Activated naive CD4-positive, alpha-beta T cell treated with anti-CD3 and anti-CD28 coated beads, Interleukin-2, amount 50 U/mL, for 72 hours (primary cell): ENCODE measurements at regions not wholly inside any gene's neighbourhood (a gene's known extent, or its start where the extent isn't known, plus 50 kb on each side); places are given as distances from the start of the nearest gene placed in this dataset.
"Not testable (repeated sequence)": the region's sequence is repeated elsewhere in the genome, so short reads cannot be mapped to it uniquely, and the experiment has no call there.

Experiments used
- ATAC-seq, 2 donors: fragments of 150-1000 bp; cut with Tn5 transposase; 2 replicates each; pipeline ENCODE4 v1.10.0; 2021; ENCODE audit warnings: mild to moderate bottlenecking in 2 of 2, moderate library complexity in 2 of 2
- DNase-seq, 2 donors: peaks; one replicate each; pipeline ENCODE4 v3.0.0; 2021 to 2022; ENCODE audit warnings: low spot score in 2 of 2
- H3K27ac Mint-ChIP-seq, 2 donors: one replicate each; pipeline ENCODE4 v1.8.0; 2022; ENCODE audit warnings: mild to moderate bottlenecking in 2 of 2, mixed read lengths in 2 of 2
- H3K36me3 Mint-ChIP-seq, 2 donors: one replicate each; pipeline ENCODE4 v1.8.0; 2022; ENCODE audit warnings: mixed read lengths in 2 of 2
- H3K9me3 Mint-ChIP-seq, 2 donors: one replicate each; pipeline ENCODE4 v1.8.0; 2022; ENCODE audit warnings: mixed read lengths in 2 of 2

GRCh38 chr7:25678215-25678614 lies 449.9 kb upstream of the NPVF start:
- ATAC-seq: no peak
- DNase-seq: no peak
- peak overlapping the region in 1 of 2 donors; percentile 7 for H3K27ac Mint-ChIP-seq
- H3K9me3 Mint-ChIP-seq: no peaks in the 10 kb centered on the region
- no peaks in the 10 kb centered on the region for H3K36me3 Mint-ChIP-seq

- H3K36me3 Mint-ChIP-seq: no peaks in the 10 kb centered on the region
- DNase-seq (no peak), ATAC-seq (no peak)
- no peak overlapping the region for H3K27ac Mint-ChIP-seq
- no peaks in the 10 kb centered on the region for H3K9me3 Mint-ChIP-seq
Measured at GRCh38 chr7:25680636-25681035, 452.4 kb upstream of the NPVF start.

GRCh38 chr7:25684360-25684759 lies 456.1 kb upstream of the NPVF start:
- no peaks in the 10 kb centered on the region for H3K9me3 Mint-ChIP-seq
- no peak for ATAC-seq
- DNase-seq: no peak
- no peak overlapping the region for H3K27ac Mint-ChIP-seq
- no peaks in the 10 kb centered on the region for H3K36me3 Mint-ChIP-seq

GRCh38 chr7:25686493-25686892 lies 458.2 kb upstream of the NPVF start:
- ATAC-seq: no peak
- H3K9me3 Mint-ChIP-seq: no peaks in the 10 kb centered on the region
- H3K36me3 Mint-ChIP-seq: no peaks in the 10 kb centered on the region

GRCh38 chr7:25694211-25694610 lies 457.8 kb upstream of the NFE2L3 start:
- no peak for DNase-seq
- Mint-ChIP-seq H3K36me3 (no peaks in the 10 kb centered on the region), H3K9me3 (no peaks in the 10 kb centered on the region), H3K27ac (no peak overlapping the region)
- no peak for ATAC-seq

More at GRCh38 chr7:25686493-25686892, 458.2 kb upstream of the NPVF start:
- DNase-seq: no peak
- no peak overlapping the region for H3K27ac Mint-ChIP-seq

- Mint-ChIP-seq H3K9me3 (no peaks in the 10 kb centered on the region), H3K36me3 (no peaks in the 10 kb centered on the region), H3K27ac (no peak overlapping the region)
- no peak for ATAC-seq
- no peak for DNase-seq
Measured at GRCh38 chr7:25694699-25695098, 457.3 kb upstream of the NFE2L3 start.

- no peaks in the 10 kb centered on the region for H3K36me3 Mint-ChIP-seq
- no peak overlapping the region for H3K27ac Mint-ChIP-seq
- no peak for DNase-seq
- H3K9me3 Mint-ChIP-seq: peaks cover 0 to 5% of the 10 kb centered on the region in 2 donors
- no peak for ATAC-seq
Measured at GRCh38 chr7:25696571-25696970, 455.4 kb upstream of the NFE2L3 start.

- H3K36me3 Mint-ChIP-seq: no peaks in the 10 kb centered on the region
- no peak overlapping the region for H3K27ac Mint-ChIP-seq
- ATAC-seq (no peak), DNase-seq (no peak)
- peaks cover 0 to 5% of the 10 kb centered on the region in 2 donors for H3K9me3 Mint-ChIP-seq
Measured at GRCh38 chr7:25698451-25699113, 453.4 kb upstream of the NFE2L3 start.

- not testable (repeated sequence) for H3K27ac Mint-ChIP-seq, H3K36me3 Mint-ChIP-seq, DNase-seq, ATAC-seq
- peaks cover 0 to 11% of the 10 kb centered on the region in 2 donors for H3K9me3 Mint-ChIP-seq
Measured at GRCh38 chr7:25700141-25700540, 451.9 kb upstream of the NFE2L3 start.

- H3K27ac Mint-ChIP-seq: no peak overlapping the region
- H3K36me3 Mint-ChIP-seq: peaks cover 0 to 6% of the 10 kb centered on the region in 2 donors
- no peak for DNase-seq
- ATAC-seq: no peak
- H3K9me3 Mint-ChIP-seq: peaks cover 0 to 11% of the 10 kb centered on the region in 2 donors
Measured at GRCh38 chr7:25704413-25704812, 447.6 kb upstream of the NFE2L3 start.

- no peak overlapping the region for H3K27ac Mint-ChIP-seq
- DNase-seq: no peak
- peaks cover 0 to 6% of the 10 kb centered on the region in 2 donors for H3K36me3 Mint-ChIP-seq
- H3K9me3 Mint-ChIP-seq: peaks cover 0 to 6% of the 10 kb centered on the region in 2 donors
- ATAC-seq: no peak
Measured at GRCh38 chr7:25706764-25707163, 445.2 kb upstream of the NFE2L3 start.

GRCh38 chr7:25707768-25708620 lies 444.0 kb upstream of the NFE2L3 start:
- peaks cover 0 to 6% of the 10 kb centered on the region in 2 donors for H3K9me3 Mint-ChIP-seq
- no peak overlapping the region for H3K27ac Mint-ChIP-seq
- ATAC-seq (no peak), DNase-seq (no peak)
- H3K36me3 Mint-ChIP-seq: peaks cover 0 to 6% of the 10 kb centered on the region in 2 donors

- Mint-ChIP-seq H3K9me3 (peaks cover 0 to 5% of the 10 kb centered on the region in 2 donors), H3K36me3 (peaks cover 0 to 4% of the 10 kb centered on the region in 2 donors), H3K27ac (no peak overlapping the region)
- no peak for DNase-seq
- ATAC-seq: no peak
Measured at GRCh38 chr7:25710959-25711358, 441.0 kb upstream of the NFE2L3 start.

- ATAC-seq: no peak
- no peaks in the 10 kb centered on the region for H3K36me3 Mint-ChIP-seq
- no peak for DNase-seq
- H3K27ac Mint-ChIP-seq: no peak overlapping the region
- H3K9me3 Mint-ChIP-seq: peaks cover 0 to 5% of the 10 kb centered on the region in 2 donors
Measured at GRCh38 chr7:25711940-25712339, 440.1 kb upstream of the NFE2L3 start.

GRCh38 chr7:25712500-25712899 lies 439.5 kb upstream of the NFE2L3 start:
- H3K27ac Mint-ChIP-seq: no peak overlapping the region
- no peak for ATAC-seq
- H3K9me3 Mint-ChIP-seq: peaks cover 0 to 5% of the 10 kb centered on the region in 2 donors
- DNase-seq: no peak
- no peaks in the 10 kb centered on the region for H3K36me3 Mint-ChIP-seq

- H3K27ac Mint-ChIP-seq: no peak overlapping the region
- peaks cover 0 to 5% of the 10 kb centered on the region in 2 donors for H3K9me3 Mint-ChIP-seq
- no peaks in the 10 kb centered on the region for H3K36me3 Mint-ChIP-seq
- ATAC-seq: peak in 1 of 2 donors; percentile 71
- DNase-seq: no peak
Measured at GRCh38 chr7:25714013-25714412, 438.0 kb upstream of the NFE2L3 start.

- Mint-ChIP-seq H3K36me3 (no peaks in the 10 kb centered on the region), H3K9me3 (peaks cover 0 to 5% of the 10 kb centered on the region in 2 donors), H3K27ac (no peak overlapping the region)
- ATAC-seq (no peak), DNase-seq (no peak)
Measured at GRCh38 chr7:25716421-25716820, 435.6 kb upstream of the NFE2L3 start.
